ENCODE measurements at regions not wholly inside any gene's neighbourhood (a gene's known extent, or its start where the extent isn't known, plus 50 kb on each side); places are given as distances from the start of the nearest gene placed in this dataset.
A peak's percentile ranks its signal among the peaks of the same experiment; 100 is the strongest.

GRCh38 chr2:16509042-16509441 lies 156.6 kb downstream of the CYRIA start (continued):
- no peak for TF ChIP-seq PBX3 (IDR thresholded peaks at IDR 0.05)
- TF ChIP-seq YY1 (IDR thresholded peaks at IDR 0.05; ENCODE audit: low read depth) = no peak
- no peak for TF ChIP-seq IRF3 (IDR thresholded peaks at IDR 0.05; ENCODE audit: low read depth, low read length)

DNA sequence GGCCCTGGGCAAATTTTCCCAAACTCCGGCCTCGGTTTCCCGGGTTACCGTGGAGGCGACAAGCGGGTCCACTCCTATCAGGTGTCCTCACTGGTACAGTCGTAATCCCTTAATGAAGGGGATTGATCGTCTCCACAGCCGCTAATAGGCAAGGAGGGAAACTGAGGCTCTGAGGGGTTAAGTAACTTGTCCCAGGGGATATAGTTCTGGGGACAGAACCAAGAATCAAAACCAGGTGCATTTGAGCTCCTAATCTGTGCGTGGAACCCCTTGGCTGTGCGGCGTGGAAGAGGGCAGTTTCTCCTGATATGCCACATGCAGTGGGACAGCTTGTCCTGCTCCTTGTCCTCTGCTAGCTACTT lies 157.2 kb downstream of the CYRIA start:
- ChIA-PET CTCF (interaction anchor here (0.6 to 13.9 kb wide), 40 partner anchors 10 to 877 kb away, joined by 3 to 236 read pairs (median 4); partner anchors contain the start of gene MYCN), POLR2A (interaction anchor here (0.9 kb wide), 1 partner anchor 14 kb away, joined by 3 read pairs; no protein-coding TSS in a partner anchor)
- no peak overlapping the region for H2AFZ ChIP-seq (ENCODE audit: low read depth)
- DNase-seq = no peak
- no peaks in the 10 kb centered on the region for H3K9me3 ChIP-seq
- H3K27ac ChIP-seq (ENCODE audit: low read depth in 2 of 2, low read length in 1 of 2) = no peak overlapping the region
- H3K36me3 ChIP-seq (replicated peaks in 1 of 2; ENCODE audit: control insufficient read depth in 1 of 2, insufficient read depth in 2 of 2, low read length in 1 of 2) = no peaks in the 10 kb centered on the region
- H3K9ac ChIP-seq = no peak overlapping the region
- no peaks in the 10 kb centered on the region for H3F3A ChIP-seq (replicated peaks; ENCODE audit: insufficient read depth)
- no peaks in the 10 kb centered on the region for H3K27me3 ChIP-seq (ENCODE audit: insufficient read depth)
- peak; percentile 1 for TF ChIP-seq CHD2 (IDR thresholded peaks at IDR 0.05; ENCODE audit: low read length, partially characterized antibody)
- TF ChIP-seq TCF12 (IDR thresholded peaks at IDR 0.05) = no peak
- WGBS (ENCODE audit: low lambda C conversion rate) = 19% methylated on average over 4 of the region's 12 CpGs
- H4K20me1 ChIP-seq (ENCODE audit: insufficient read depth) = no peaks in the 10 kb centered on the region
- no peak overlapping the region for H3K4me2 ChIP-seq
- H3K4me3 ChIP-seq (ENCODE audit: low read depth in 2 of 2, low read length in 1 of 2) = peak overlapping the region in 1 of 2 experiments; percentile 44; a peak in 2 of 4 replicates
- no peaks in the 10 kb centered on the region for H3K79me2 ChIP-seq (ENCODE audit: insufficient read depth)
- H3K4me1 ChIP-seq (ENCODE audit: control insufficient read depth in 1 of 2, insufficient read depth in 2 of 2, low read depth in 1 of 2, low read length in 1 of 2) = peaks cover 0 to 23% of the 10 kb centered on the region in 2 experiments; a peak in 1 of 4 replicates
- H3K9me2 ChIP-seq = no peaks in the 10 kb centered on the region

- H3K9ac ChIP-seq = no peak overlapping the region
- no peaks in the 10 kb centered on the region for H3K27me3 ChIP-seq (ENCODE audit: insufficient read depth)
- H3K4me1 ChIP-seq (ENCODE audit: control insufficient read depth in 1 of 2, insufficient read depth in 2 of 2, low read depth in 1 of 2, low read length in 1 of 2) = peaks cover 0 to 23% of the 10 kb centered on the region in 2 experiments; a peak in 1 of 4 replicates
- peak; percentile 96 for DNase-seq
- no peaks in the 10 kb centered on the region for H3K9me3 ChIP-seq
- no peaks in the 10 kb centered on the region for H3F3A ChIP-seq (replicated peaks; ENCODE audit: insufficient read depth)
- no peak overlapping the region for H3K4me2 ChIP-seq
- no peak for TF ChIP-seq TCF12 (IDR thresholded peaks at IDR 0.05)
- peak; percentile 35 for TF ChIP-seq CTCF (IDR thresholded peaks at IDR 0.05)
- peak; percentile 63 for TF ChIP-seq SMC3 (IDR thresholded peaks at IDR 0.05; ENCODE audit: low read depth, low read length)
- TF ChIP-seq MXI1 (IDR thresholded peaks at IDR 0.05; ENCODE audit: low read depth, low read length) = peak; percentile 86
- TF ChIP-seq CHD2 (IDR thresholded peaks at IDR 0.05; ENCODE audit: low read length, partially characterized antibody) = peak; percentile 32
- peak; percentile 93 for TF ChIP-seq RAD21 (IDR thresholded peaks at IDR 0.05; ENCODE audit: low read length)
- TF ChIP-seq, protein P1, sequence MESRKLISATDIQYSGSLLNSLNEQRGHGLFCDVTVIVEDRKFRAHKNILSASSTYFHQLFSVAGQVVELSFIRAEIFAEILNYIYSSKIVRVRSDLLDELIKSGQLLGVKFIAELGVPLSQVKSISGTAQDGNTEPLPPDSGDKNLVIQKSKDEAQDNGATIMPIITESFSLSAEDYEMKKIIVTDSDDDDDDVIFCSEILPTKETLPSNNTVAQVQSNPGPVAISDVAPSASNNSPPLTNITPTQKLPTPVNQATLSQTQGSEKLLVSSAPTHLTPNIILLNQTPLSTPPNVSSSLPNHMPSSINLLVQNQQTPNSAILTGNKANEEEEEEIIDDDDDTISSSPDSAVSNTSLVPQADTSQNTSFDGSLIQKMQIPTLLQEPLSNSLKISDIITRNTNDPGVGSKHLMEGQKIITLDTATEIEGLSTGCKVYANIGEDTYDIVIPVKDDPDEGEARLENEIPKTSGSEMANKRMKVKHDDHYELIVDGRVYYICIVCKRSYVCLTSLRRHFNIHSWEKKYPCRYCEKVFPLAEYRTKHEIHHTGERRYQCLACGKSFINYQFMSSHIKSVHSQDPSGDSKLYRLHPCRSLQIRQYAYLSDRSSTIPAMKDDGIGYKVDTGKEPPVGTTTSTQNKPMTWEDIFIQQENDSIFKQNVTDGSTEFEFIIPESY (IDR thresholded peaks at IDR 0.05; ENCODE audit: borderline replicate concordance, low read depth) = no peak
- H3K36me3 ChIP-seq (replicated peaks in 1 of 2; ENCODE audit: control insufficient read depth in 1 of 2, insufficient read depth in 2 of 2, low read length in 1 of 2) = no peaks in the 10 kb centered on the region
- H3K79me2 ChIP-seq (ENCODE audit: insufficient read depth) = no peaks in the 10 kb centered on the region
- 21% methylated on average over 30 of the region's 58 CpGs for WGBS (ENCODE audit: low lambda C conversion rate)
- H2AFZ ChIP-seq (ENCODE audit: low read depth) = no peak overlapping the region
- ChIA-PET CTCF (interaction anchor here (0.5 to 13.9 kb wide), 61 partner anchors 8 to 912 kb away, joined by 3 to 236 read pairs (median 4); partner anchors contain the start of gene MYCN), POLR2A (interaction anchor here (0.7 to 1.0 kb wide), 3 partner anchors 14 to 874 kb away, joined by 3 to 9 read pairs (median 4); partner anchors contain the start of gene MYCN)
- H3K9me2 ChIP-seq = no peaks in the 10 kb centered on the region
- no peak overlapping the region; a peak in 1 of 4 replicates for H3K27ac ChIP-seq (ENCODE audit: low read depth in 2 of 2, low read length in 1 of 2)
- peak overlapping the region in 1 of 2 experiments; percentile 44; a peak in 3 of 4 replicates for H3K4me3 ChIP-seq (ENCODE audit: low read depth in 2 of 2, low read length in 1 of 2)
- no peaks in the 10 kb centered on the region for H4K20me1 ChIP-seq (ENCODE audit: insufficient read depth)
Observed at GRCh38 chr2:16507655-16508489, 157.8 kb downstream of the CYRIA start.
